ENCODE measurements at regions not wholly inside any gene's neighbourhood (a gene's known extent, or its start where the extent isn't known, plus 50 kb on each side); places are given as distances from the start of the nearest gene placed in this dataset.

- Histone ChIP-seq H3K4me1 (ENCODE audit: control insufficient read depth, low read length) (no peaks in the 10 kb centered on the region), H3K4me2 (ENCODE audit: low read length) (no peak overlapping the region), H3K4me3 (ENCODE audit: low read length) (no peak overlapping the region), H3K27ac (ENCODE audit: low read depth, low read length) (no peak overlapping the region), H3K27me3 (ENCODE audit: control insufficient read depth, low read length) (peaks cover 4% of the 10 kb centered on the region; the same call in 1 of the 2 replicates), H4K20me1 (ENCODE audit: control insufficient read depth, insufficient read depth, low read depth, low read length) (no peaks in the 10 kb centered on the region), H3K9me3 (ENCODE audit: control insufficient read depth, insufficient read depth, low read length) (no peaks in the 10 kb centered on the region), H3K36me3 (ENCODE audit: control insufficient read depth, low read length) (no peaks in the 10 kb centered on the region), H3K9me2 (replicated peaks; ENCODE audit: control insufficient read depth, low read length) (no peaks in the 10 kb centered on the region), H3K79me2 (ENCODE audit: control insufficient read depth, low read length) (no peaks in the 10 kb centered on the region), H3F3A (ENCODE audit: control insufficient read depth, insufficient read depth) (no peaks in the 10 kb centered on the region)
- TF ChIP-seq CTCF (IDR thresholded peaks at IDR 0.05; ENCODE audit: low read depth, low read length, poor library complexity, severe bottlenecking) (no peak), EZH2phosphoT487 (IDR thresholded peaks at IDR 0.05; ENCODE audit: borderline replicate concordance, low read length) (no peak)
Observed at GRCh38 chr9:126157423-126157822, 169.2 kb upstream of the MVB12B start.

DNA sequence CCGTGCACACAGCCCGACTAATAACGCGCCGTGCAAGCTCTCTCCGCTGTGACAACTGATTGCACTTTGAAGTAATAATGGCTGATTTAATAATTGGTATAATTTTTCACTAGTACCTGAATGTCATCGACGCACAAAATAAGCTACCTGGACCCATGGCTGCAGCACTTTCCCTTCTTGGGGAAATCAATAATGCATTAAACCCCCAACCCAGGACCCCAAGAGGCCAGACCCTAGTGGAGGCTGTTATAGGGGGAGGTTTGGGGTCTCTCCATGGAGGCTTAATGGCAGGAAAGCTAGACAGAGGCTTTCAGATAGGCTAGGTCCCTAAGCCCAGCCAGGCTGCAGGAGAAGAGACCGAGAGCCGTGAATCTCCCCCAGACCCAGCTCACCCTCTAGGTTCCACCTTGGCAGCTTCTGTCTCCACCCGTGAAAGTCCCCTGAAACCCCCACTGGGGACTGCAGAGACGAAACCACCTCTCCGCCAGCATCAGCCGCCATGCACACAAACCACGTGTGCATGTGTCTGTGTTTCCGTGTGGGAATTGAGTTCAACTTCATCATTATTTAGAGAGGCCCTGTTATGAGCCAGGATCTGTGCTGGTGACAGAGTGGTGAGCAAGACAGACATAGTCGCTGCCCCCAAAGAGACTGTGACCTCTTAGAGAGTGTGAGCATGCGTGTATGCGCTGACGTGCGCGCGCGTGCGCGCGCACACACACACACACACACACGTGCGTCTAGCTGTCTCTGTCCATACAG, 168.6 kb upstream of the MVB12B start:
- H3K79me2 ChIP-seq (ENCODE audit: control insufficient read depth, low read length): no peaks in the 10 kb centered on the region
- no peak for TF ChIP-seq EZH2phosphoT487 (IDR thresholded peaks at IDR 0.05; ENCODE audit: borderline replicate concordance, low read length)
- H3K4me1 ChIP-seq (ENCODE audit: control insufficient read depth, low read length): no peaks in the 10 kb centered on the region
- no peak overlapping the region for H3K4me3 ChIP-seq (ENCODE audit: low read length)
- no peaks in the 10 kb centered on the region for H4K20me1 ChIP-seq (ENCODE audit: control insufficient read depth, insufficient read depth, low read depth, low read length)
- no peaks in the 10 kb centered on the region for H3K36me3 ChIP-seq (ENCODE audit: control insufficient read depth, low read length)
- H3K27ac ChIP-seq (ENCODE audit: low read depth, low read length): no peak overlapping the region
- no peaks in the 10 kb centered on the region for H3K27me3 ChIP-seq (ENCODE audit: control insufficient read depth, low read length)
- H3K9me3 ChIP-seq (ENCODE audit: control insufficient read depth, insufficient read depth, low read length): no peaks in the 10 kb centered on the region
- no peak overlapping the region for H3K4me2 ChIP-seq (ENCODE audit: low read length)
- H3K9me2 ChIP-seq (replicated peaks; ENCODE audit: control insufficient read depth, low read length): no peaks in the 10 kb centered on the region
- H3F3A ChIP-seq (ENCODE audit: control insufficient read depth, insufficient read depth): no peaks in the 10 kb centered on the region

- TF ChIP-seq CTCF (IDR thresholded peaks at IDR 0.05; ENCODE audit: low read depth, low read length, poor library complexity, severe bottlenecking) (no peak), EZH2phosphoT487 (IDR thresholded peaks at IDR 0.05; ENCODE audit: borderline replicate concordance, low read length) (no peak)
- H3K9me3 ChIP-seq (ENCODE audit: control insufficient read depth, insufficient read depth, low read length): no peaks in the 10 kb centered on the region
- H3K79me2 ChIP-seq (ENCODE audit: control insufficient read depth, low read length): no peaks in the 10 kb centered on the region
- H4K20me1 ChIP-seq (ENCODE audit: control insufficient read depth, insufficient read depth, low read depth, low read length): no peaks in the 10 kb centered on the region
- no peaks in the 10 kb centered on the region for H3K36me3 ChIP-seq (ENCODE audit: control insufficient read depth, low read length)
- no peak overlapping the region for H3K27ac ChIP-seq (ENCODE audit: low read depth, low read length)
- H3K9me2 ChIP-seq (replicated peaks; ENCODE audit: control insufficient read depth, low read length): no peaks in the 10 kb centered on the region
- H3K4me3 ChIP-seq (ENCODE audit: low read length): no peak overlapping the region
- H3K4me2 ChIP-seq (ENCODE audit: low read length): no peak overlapping the region
- H3K27me3 ChIP-seq (ENCODE audit: control insufficient read depth, low read length): no peaks in the 10 kb centered on the region
- H3K4me1 ChIP-seq (ENCODE audit: control insufficient read depth, low read length): no peaks in the 10 kb centered on the region
- no peaks in the 10 kb centered on the region for H3F3A ChIP-seq (ENCODE audit: control insufficient read depth, insufficient read depth)
Observed at GRCh38 chr9:126158588-126159429, 167.8 kb upstream of the MVB12B start.

All from DOHH2 (cell line).